Heart left ventricle (tissue), 13 donors: ENCODE measurements at regions not wholly inside any gene's neighbourhood (a gene's known extent, or its start where the extent isn't known, plus 50 kb on each side); places are given as distances from the start of the nearest gene placed in this dataset.

Source experiments
- POLR2A ChIP-seq, 2 donors: fragments of 450-650 bp; IDR thresholded peaks; one replicate each; pipeline ENCODE4 v1.6.1; 2017; ENCODE audit warnings: antibody characterized with exemption in 2 of 2, mild to moderate bottlenecking in 2 of 2, moderate library complexity in 2 of 2
- TF ChIP-seq, protein P1 (sequence below), 12 donors: fragments of 200-600 bp; sonication (generic) in 4 of 12; IDR thresholded peaks; one replicate each; pipeline versions ENCODE4 v1.5.0 to v1.8.0; 2018 to 2022; ENCODE audit warnings: antibody characterized with exemption in 12 of 12, mild to moderate bottlenecking in 5 of 12
- donor health status: ischemic (EF 13 %, LVEDD 7.1; RV severe dilation, severe dysfunction).
- donor health status: DM: no; HTN: yes; CAD: no.
- donor health status: DM: no; HTN: no; CAD: no.
- donor health status: ischemic (EF 25% LVEDD 6.9; RV normal size, moderate dysfunction).
- donor health status: ischemic (EF 25% LVEDD 5.7; RV mildly dilated, moderate dysfunction).
- donor health status: ischemic (EF 35%, LVEDD 5.7; RV mildly dilated, moderate dysfunction).
- donor health status: nonischemic (EF 11% LVEDD 7.7; RV severe dilation, severe dysfunction).
- donor health status: DM: yes; HTN: yes; CAD: no.
- donor health status: PGD.
- donor health status: ischemic (EF 29% LVEDD 5.4; RV normal size, mild dysfunction).
- donor health status: nonischemic (EF 23%, LVEDD 6.1; RV moderate dilation, normal function).

DNA sequence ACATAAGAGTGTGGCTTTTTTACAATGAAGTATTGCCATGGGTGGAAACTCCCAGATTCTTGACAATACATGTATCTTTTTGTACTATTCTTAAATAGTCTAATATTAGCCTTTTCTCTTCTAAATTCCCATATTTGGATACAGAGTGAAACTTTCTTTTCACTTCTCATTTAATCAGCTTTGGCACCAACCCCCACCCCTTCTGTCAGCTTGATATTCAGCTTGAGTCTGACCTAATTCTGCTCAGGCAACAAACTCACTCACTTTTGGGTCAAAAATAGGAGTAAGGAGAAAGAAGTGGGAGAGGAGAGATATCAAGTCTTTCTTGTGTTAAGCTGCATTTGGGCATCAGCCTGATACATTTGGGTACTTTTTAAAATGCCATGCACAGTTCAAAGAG is 397.5 kb downstream of the COG6 start:
- TF ChIP-seq, protein P1, sequence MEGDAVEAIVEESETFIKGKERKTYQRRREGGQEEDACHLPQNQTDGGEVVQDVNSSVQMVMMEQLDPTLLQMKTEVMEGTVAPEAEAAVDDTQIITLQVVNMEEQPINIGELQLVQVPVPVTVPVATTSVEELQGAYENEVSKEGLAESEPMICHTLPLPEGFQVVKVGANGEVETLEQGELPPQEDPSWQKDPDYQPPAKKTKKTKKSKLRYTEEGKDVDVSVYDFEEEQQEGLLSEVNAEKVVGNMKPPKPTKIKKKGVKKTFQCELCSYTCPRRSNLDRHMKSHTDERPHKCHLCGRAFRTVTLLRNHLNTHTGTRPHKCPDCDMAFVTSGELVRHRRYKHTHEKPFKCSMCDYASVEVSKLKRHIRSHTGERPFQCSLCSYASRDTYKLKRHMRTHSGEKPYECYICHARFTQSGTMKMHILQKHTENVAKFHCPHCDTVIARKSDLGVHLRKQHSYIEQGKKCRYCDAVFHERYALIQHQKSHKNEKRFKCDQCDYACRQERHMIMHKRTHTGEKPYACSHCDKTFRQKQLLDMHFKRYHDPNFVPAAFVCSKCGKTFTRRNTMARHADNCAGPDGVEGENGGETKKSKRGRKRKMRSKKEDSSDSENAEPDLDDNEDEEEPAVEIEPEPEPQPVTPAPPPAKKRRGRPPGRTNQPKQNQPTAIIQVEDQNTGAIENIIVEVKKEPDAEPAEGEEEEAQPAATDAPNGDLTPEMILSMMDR (IDR thresholded peaks at IDR 0.05) = no peak
- no peak for TF ChIP-seq POLR2A (IDR thresholded peaks at IDR 0.05)
